Renal cortex interstitium (tissue), 11 donors: ENCODE measurements at regions not wholly inside any gene's neighbourhood (a gene's known extent, or its start where the extent isn't known, plus 50 kb on each side); places are given as distances from the start of the nearest gene placed in this dataset.

ENCODE experiments used
- DNase-seq, 11 donors: peaks; one replicate each; pipeline ENCODE4 v3.0.0-alpha.2; 2013; ENCODE audit warnings: low read depth in 9 of 11, low spot score in 4 of 11; ENCODE audit errors: extremely low read depth in 1 of 11

- no peak for DNase-seq
Observed at GRCh38 chr3:124402791-124403190, 327.5 kb upstream of the UMPS start.

GRCh38 chr3:124404621-124405020 lies 325.6 kb upstream of the UMPS start:
- no peak for DNase-seq

GRCh38 chr3:124407260-124407659 lies 323.0 kb upstream of the UMPS start:
- DNase-seq = no peak

GRCh38 chr3:124409650-124410275 lies 320.5 kb upstream of the UMPS start:
- no peak for DNase-seq

DNA sequence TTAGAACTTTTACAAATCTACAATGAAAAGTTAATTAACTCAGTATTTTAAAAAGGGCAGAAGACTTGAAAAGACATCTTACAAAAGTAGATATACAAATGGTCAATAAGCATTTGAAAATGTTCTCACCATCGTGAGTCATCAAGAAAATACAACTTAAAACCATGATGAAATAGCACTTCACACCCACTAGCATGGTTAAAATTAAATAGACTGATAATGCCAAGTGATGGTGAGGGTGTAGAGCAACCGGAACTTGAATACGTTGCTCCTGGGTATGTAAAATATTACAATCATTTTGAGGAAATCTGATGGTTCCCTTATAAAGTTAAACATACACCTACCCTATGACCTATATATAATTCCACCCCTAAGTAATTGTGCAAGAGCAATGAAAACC lies 319.8 kb upstream of the UMPS start:
- DNase-seq = no peak

- no peak for DNase-seq
Observed at GRCh38 chr3:124411728-124412127, 318.5 kb upstream of the UMPS start.

DNA sequence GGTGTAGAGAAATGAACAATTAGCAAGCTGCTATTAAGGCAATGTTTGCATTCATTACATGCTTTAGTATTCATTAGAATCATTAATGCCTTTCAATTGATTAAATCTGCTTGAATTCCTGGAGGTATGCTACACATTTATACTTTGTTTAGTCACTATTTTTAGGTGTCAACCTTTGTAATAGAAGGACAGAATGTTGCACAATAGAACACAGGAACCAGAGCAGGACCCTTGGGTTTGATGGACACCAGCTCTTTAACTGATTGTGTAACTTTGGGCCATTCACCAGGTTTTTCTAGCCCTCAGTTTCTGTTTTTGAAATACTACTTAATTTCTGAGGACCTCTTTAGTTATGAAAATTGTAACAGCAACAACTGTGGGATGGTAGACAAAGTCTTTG lies 317.6 kb upstream of the UMPS start:
- no peak for DNase-seq

DNA sequence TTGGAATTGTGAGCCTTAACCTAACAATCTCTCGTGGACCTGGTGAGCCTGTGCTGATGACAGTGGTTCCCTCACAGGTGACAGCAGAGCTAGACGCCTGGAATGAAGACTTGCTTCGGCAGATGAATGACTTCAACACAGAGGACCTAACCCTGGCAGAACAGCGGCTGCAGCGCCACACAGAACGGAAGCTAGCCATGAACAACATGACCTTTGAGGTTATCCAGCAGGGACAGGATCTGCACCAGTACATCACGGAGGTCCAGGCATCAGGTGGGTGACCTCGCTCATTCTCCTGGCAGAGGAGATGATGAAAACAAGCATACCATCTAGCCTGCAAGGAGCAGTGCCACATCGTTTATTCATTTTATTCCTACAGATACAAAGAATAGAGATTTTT lies 316.9 kb upstream of the UMPS start:
- no peak for DNase-seq

DNA sequence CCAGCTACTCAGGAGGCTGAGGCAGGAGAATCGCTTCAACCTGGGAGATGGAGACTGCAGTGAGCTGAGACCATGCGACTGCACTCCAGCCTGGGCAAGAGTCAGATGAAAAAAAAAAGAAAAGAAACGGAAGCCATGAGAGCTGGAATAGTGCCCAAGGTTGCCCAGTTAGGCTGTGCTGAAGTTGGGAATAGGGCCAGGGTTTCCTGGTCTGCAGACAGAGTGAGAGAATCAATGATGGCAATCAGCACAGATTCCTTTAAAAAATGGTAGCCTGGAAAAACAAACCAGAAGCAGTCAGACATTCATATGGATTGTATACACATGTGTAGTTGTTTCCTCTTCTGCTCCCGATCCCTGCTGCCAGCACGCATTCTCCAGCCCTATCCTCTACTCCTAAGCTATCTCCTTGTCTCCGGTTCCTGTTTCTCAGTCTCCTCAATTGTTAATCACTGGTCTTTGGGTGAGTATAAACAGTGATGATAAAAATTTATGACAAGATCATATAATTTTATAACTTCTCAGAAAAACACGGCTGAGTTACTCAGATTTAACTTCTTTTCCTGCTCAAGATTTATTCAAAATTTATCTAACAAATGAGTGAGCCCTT lies 316.2 kb upstream of the UMPS start:
- no peak for DNase-seq

GRCh38 chr3:124415446-124415960 lies 314.7 kb upstream of the UMPS start:
- no peak for DNase-seq

DNA sequence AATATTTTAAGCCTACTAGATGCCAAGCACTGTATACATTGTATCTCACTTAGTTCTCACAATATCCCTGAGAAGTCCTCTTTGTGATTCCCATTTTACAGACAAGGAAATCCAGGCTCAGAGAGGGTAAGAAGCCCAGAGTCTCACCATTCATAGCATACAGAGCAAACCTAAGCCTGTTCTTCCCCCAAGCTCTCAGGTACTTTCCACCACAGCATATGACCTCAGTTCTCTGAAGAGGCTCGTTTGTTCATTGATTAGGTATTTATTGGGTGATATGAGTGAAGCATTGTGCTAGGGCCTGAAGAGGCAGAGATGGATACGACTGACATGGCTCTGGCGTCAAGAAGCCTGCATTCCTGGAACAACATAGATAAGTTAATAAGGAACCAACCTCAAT lies 310.9 kb upstream of the UMPS start:
- no peak for DNase-seq

- DNase-seq = no peak
Observed at GRCh38 chr3:124420392-124420791, 309.9 kb upstream of the UMPS start.

DNA sequence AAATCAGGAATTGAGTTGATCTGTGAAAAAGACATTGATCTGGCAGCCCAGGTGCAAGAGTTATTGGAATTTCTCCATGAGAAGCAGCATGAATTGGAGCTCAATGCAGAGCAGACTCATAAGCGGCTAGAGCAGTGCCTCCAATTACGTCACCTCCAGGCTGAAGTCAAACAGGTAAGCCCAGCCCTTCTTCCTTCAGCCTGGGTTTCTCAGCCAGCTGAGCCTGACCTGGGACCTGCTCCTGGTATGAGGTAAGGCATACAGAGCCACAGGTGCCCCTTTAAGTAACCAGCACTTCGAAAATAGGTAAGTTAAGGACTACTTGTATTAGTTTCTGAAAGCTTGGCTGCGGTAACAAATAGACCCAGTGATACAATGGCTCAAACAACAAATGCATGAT lies 307.4 kb upstream of the UMPS start:
- no peak for DNase-seq

GRCh38 chr3:124424396-124424795 lies 305.9 kb upstream of the UMPS start:
- no peak for DNase-seq

DNA sequence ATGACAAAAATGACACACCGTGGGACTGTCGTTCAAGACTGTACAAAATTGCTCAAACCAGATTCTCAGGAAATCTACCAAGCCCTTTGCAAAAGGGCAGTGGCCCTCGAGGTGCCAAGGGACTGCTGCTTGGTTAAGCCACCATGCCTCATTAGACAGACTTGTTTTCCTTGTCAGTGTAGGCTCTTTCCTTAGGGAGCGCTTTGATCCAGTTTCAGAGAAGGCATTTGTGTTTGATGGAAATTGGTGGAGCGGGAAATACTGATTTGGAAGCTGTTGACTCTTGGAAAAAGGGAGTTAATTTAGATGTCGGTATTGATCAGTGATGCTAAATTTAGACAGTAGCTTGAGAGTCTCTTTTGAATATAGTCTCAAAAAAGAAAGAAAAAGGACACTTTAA lies 304.3 kb upstream of the UMPS start:
- DNase-seq = no peak

- DNase-seq = no peak
Observed at GRCh38 chr3:124428372-124429128, 301.7 kb upstream of the UMPS start.

- peak in 1 of 11 donors; percentile 26 for DNase-seq
Observed at GRCh38 chr3:124429129-124429815, 301.0 kb upstream of the UMPS start.

GRCh38 chr3:124431331-124431994 lies 298.8 kb upstream of the UMPS start:
- peak in 7 of 11 donors; percentile 13 to 58 (median 27) for DNase-seq

GRCh38 chr3:124434176-124434575 lies 296.1 kb upstream of the UMPS start:
- no peak for DNase-seq
